ENCODE measurements at regions not wholly inside any gene's neighbourhood (a gene's known extent, or its start where the extent isn't known, plus 50 kb on each side); places are given as distances from the start of the nearest gene placed in this dataset.

GRCh38 chr5:93019896-93020295 lies 561.1 kb downstream of the NR2F1-AS1 start:
- TF ChIP-seq CTCF (IDR thresholded peaks at IDR 0.05) (no peak), POLR2A (IDR thresholded peaks at IDR 0.05) (no peak), EP300 (IDR thresholded peaks at IDR 0.05; ENCODE audit: low read depth) (no peak)
